ENCODE measurements at regions not wholly inside any gene's neighbourhood (a gene's known extent, or its start where the extent isn't known, plus 50 kb on each side); places are given as distances from the start of the nearest gene placed in this dataset.

DNA sequence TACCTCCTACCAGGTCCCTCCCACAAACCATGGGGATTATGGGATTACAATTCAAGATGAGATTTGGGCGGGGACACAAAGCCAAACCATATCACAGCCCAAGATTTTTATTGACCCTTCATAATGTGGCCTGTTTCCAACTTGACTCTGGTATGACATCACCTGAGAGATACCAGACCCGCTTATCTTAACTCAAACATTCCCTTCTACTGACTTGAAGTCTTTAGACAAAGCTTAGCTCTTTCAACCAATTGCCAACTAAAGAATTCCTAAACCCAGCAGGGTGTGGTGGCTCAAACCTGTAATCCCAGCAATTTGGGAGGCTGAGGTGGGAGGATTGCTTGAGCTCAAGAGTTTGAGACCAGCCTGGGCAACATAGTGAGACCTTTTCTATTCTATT is 67.9 kb downstream of the CLRN3 start:
- Histone ChIP-seq H3K9me3 (replicated peaks; ENCODE audit: insufficient read depth, low read length) (no peaks in the 10 kb centered on the region), H3K27ac (ENCODE audit: low read length) (no peak overlapping the region), H3K9me2 (replicated peaks; ENCODE audit: insufficient read depth, low read length) (no peaks in the 10 kb centered on the region), H2AFZ (ENCODE audit: low read length) (no peak overlapping the region), H3K4me1 (ENCODE audit: low read length) (no peaks in the 10 kb centered on the region), H3K79me2 (ENCODE audit: low read length) (no peaks in the 10 kb centered on the region), H4K20me1 (ENCODE audit: insufficient read depth, low read length) (no peaks in the 10 kb centered on the region), H3K27me3 (replicated peaks; ENCODE audit: insufficient read depth, low read length) (no peaks in the 10 kb centered on the region), H3K9ac (ENCODE audit: low read length) (no peak overlapping the region), H3K36me3 (replicated peaks; ENCODE audit: insufficient read depth, low read length) (no peaks in the 10 kb centered on the region), H3K4me3 (ENCODE audit: low read length) (no peak overlapping the region), H3K4me2 (ENCODE audit: low read depth, low read length) (no peak overlapping the region), H3F3A (ENCODE audit: insufficient read depth, low read length) (no peaks in the 10 kb centered on the region)
- no peak for TF ChIP-seq EZH2 (optimal IDR thresholded peaks at IDR 0.05; ENCODE audit: low read depth, low read length)
- TF ChIP-seq EZH2phosphoT487 (IDR thresholded peaks at IDR 0.05; ENCODE audit: low read length): no peak
- TF ChIP-seq, protein P1, sequence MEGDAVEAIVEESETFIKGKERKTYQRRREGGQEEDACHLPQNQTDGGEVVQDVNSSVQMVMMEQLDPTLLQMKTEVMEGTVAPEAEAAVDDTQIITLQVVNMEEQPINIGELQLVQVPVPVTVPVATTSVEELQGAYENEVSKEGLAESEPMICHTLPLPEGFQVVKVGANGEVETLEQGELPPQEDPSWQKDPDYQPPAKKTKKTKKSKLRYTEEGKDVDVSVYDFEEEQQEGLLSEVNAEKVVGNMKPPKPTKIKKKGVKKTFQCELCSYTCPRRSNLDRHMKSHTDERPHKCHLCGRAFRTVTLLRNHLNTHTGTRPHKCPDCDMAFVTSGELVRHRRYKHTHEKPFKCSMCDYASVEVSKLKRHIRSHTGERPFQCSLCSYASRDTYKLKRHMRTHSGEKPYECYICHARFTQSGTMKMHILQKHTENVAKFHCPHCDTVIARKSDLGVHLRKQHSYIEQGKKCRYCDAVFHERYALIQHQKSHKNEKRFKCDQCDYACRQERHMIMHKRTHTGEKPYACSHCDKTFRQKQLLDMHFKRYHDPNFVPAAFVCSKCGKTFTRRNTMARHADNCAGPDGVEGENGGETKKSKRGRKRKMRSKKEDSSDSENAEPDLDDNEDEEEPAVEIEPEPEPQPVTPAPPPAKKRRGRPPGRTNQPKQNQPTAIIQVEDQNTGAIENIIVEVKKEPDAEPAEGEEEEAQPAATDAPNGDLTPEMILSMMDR (IDR thresholded peaks at IDR 0.05; ENCODE audit: low read length): no peak
- no peak for DNase-seq

DNA sequence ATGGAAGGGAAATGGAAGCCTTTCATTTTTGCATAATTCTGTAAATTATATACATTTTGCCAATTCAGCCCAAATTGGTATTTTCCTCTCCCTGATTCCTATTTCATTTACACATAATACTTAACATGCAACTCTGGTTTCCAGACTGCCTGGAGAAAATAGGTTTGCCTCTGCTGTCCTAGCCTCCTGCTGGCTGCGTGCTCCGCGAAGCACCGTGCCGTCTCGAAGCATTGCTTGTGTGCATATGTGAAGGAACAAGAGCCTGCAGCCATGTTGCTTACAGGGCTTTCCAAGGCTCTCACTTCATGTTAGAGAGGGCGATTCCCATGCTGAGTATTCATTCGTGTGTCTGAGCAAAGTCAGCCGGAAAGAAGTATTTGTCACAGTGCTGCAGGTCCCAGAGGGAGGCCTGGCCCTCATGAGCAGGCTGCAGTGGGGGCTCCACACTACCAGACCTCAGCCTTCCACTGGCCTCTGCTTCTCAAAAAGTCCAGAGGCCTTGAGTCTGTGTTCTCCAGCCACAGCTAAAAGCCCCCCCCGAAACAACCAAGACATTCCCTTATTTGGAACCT is 66.5 kb downstream of the CLRN3 start:
- Histone ChIP-seq H4K20me1 (ENCODE audit: insufficient read depth, low read length) (no peaks in the 10 kb centered on the region), H3K36me3 (replicated peaks; ENCODE audit: insufficient read depth, low read length) (no peaks in the 10 kb centered on the region), H3K4me2 (ENCODE audit: low read depth, low read length) (no peak overlapping the region), H3K27ac (ENCODE audit: low read length) (no peak overlapping the region), H3K9ac (ENCODE audit: low read length) (no peak overlapping the region), H3K9me2 (replicated peaks; ENCODE audit: insufficient read depth, low read length) (no peaks in the 10 kb centered on the region), H3F3A (ENCODE audit: insufficient read depth, low read length) (no peaks in the 10 kb centered on the region), H3K27me3 (replicated peaks; ENCODE audit: insufficient read depth, low read length) (no peaks in the 10 kb centered on the region), H3K79me2 (ENCODE audit: low read length) (no peaks in the 10 kb centered on the region), H3K4me1 (ENCODE audit: low read length) (no peaks in the 10 kb centered on the region), H2AFZ (ENCODE audit: low read length) (no peak overlapping the region), H3K9me3 (replicated peaks; ENCODE audit: insufficient read depth, low read length) (no peaks in the 10 kb centered on the region), H3K4me3 (ENCODE audit: low read length) (no peak overlapping the region)
- DNase-seq: no peak
- TF ChIP-seq EZH2phosphoT487 (IDR thresholded peaks at IDR 0.05; ENCODE audit: low read length): no peak
- TF ChIP-seq, protein P1 (IDR thresholded peaks at IDR 0.05; ENCODE audit: low read length): no peak
- no peak for TF ChIP-seq EZH2 (optimal IDR thresholded peaks at IDR 0.05; ENCODE audit: low read depth, low read length)

DNA sequence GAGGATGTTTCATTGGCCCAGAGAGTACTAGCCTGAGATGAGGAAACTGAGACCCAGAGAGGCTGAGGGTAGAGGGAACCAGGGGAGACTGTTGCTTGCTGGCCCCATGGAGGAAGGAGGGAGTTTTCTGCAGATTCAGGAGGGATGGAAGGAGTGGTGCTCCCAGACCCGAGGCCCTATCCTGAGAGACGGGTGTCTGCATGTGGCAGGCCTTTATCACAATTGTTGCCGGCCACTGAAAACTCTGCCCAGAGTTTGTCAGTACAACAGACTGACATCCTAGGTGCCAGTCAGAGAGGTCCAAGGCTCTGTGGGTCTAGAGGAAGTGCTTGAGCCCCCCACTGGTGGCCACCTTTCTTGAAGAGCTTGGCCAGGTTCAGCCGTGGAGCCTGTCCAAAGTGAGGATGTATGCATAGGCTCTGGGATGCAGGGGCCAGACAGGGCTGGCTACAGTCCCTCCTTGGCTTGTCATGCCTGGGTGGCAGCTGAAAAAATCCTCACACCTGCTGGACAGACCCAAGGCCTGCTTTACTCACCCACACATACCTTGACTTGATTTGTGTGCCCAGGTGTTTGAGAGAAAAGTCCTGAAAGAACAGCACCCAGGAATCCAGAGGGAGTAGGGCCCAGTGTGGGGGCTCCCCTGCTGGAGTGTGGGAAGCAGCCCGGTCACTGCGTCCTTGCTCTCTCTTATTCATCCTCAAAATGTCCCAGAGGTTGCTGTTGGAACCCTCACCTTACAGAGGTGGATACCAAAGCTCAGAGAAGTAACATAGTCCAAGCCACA is 65.2 kb downstream of the CLRN3 start:
- Histone ChIP-seq H3F3A (ENCODE audit: insufficient read depth, low read length) (no peaks in the 10 kb centered on the region), H3K9me2 (replicated peaks; ENCODE audit: insufficient read depth, low read length) (no peaks in the 10 kb centered on the region), H3K36me3 (replicated peaks; ENCODE audit: insufficient read depth, low read length) (no peaks in the 10 kb centered on the region), H3K9ac (ENCODE audit: low read length) (no peak overlapping the region), H3K4me2 (ENCODE audit: low read depth, low read length) (no peak overlapping the region), H3K27me3 (replicated peaks; ENCODE audit: insufficient read depth, low read length) (no peaks in the 10 kb centered on the region), H4K20me1 (ENCODE audit: insufficient read depth, low read length) (no peaks in the 10 kb centered on the region), H3K4me1 (ENCODE audit: low read length) (no peaks in the 10 kb centered on the region), H3K27ac (ENCODE audit: low read length) (no peak overlapping the region), H2AFZ (ENCODE audit: low read length) (no peak overlapping the region), H3K9me3 (replicated peaks; ENCODE audit: insufficient read depth, low read length) (no peaks in the 10 kb centered on the region), H3K4me3 (ENCODE audit: low read length) (no peak overlapping the region), H3K79me2 (ENCODE audit: low read length) (no peaks in the 10 kb centered on the region)
- TF ChIP-seq EZH2 (optimal IDR thresholded peaks at IDR 0.05; ENCODE audit: low read depth, low read length) (no peak), EZH2phosphoT487 (IDR thresholded peaks at IDR 0.05; ENCODE audit: low read length) (no peak)
- TF ChIP-seq, protein P1 (IDR thresholded peaks at IDR 0.05; ENCODE audit: low read length): no peak
- no peak for DNase-seq

Data from MM.1S (cell line).